Neural progenitor cell (in vitro differentiated cells): ENCODE measurements at regions not wholly inside any gene's neighbourhood (a gene's known extent, or its start where the extent isn't known, plus 50 kb on each side); places are given as distances from the start of the nearest gene placed in this dataset.

Source experiments
- CTCF ChIP-seq: fragments of 200-600 bp; sonication (generic); IDR thresholded peaks from 2 replicates; pipeline ENCODE4 v1.5.1; 2017; ENCODE audit warnings: antibody characterized with exemption, mild to moderate bottlenecking
- EZH2 ChIP-seq: fragments of 200-600 bp; sonication (generic); IDR thresholded peaks from 2 replicates; pipeline ENCODE4 v1.6.1; 2017; ENCODE audit warnings: antibody characterized with exemption, mild to moderate bottlenecking, moderate library complexity

- TF ChIP-seq CTCF (no peak), EZH2 (no peak)
Observed at GRCh38 chr10:4053940-4054339, 268.9 kb upstream of the KLF6 start.
